ENCODE measurements at regions not wholly inside any gene's neighbourhood (a gene's known extent, or its start where the extent isn't known, plus 50 kb on each side); places are given as distances from the start of the nearest gene placed in this dataset.

GRCh38 chr12:107296681-107297089 lies 203.3 kb upstream of the CRY1 start:
- H3K79me2 ChIP-seq: no peaks in the 10 kb centered on the region
- no peak overlapping the region for H3K27ac ChIP-seq
- TF ChIP-seq CTCF (IDR thresholded peaks at IDR 0.05): no peak
- no peak overlapping the region for H3K4me2 ChIP-seq (ENCODE audit: low read length)
- H2AFZ ChIP-seq: no peak overlapping the region
- H3K27me3 ChIP-seq (ENCODE audit: control insufficient read depth, insufficient read depth, low read length): no peaks in the 10 kb centered on the region
- H3K4me1 ChIP-seq: no peaks in the 10 kb centered on the region
- no peaks in the 10 kb centered on the region for H3K9me3 ChIP-seq (ENCODE audit: control insufficient read depth, low read length)
- H3K36me3 ChIP-seq (ENCODE audit: control insufficient read depth, insufficient read depth, low read length): no peaks in the 10 kb centered on the region
- no peak overlapping the region for H3K4me3 ChIP-seq (ENCODE audit: low read depth, low read length)
- no peak overlapping the region for H3K9ac ChIP-seq

GRCh38 chr12:107302649-107303341 lies 209.4 kb upstream of the CRY1 start:
- Histone ChIP-seq H3K27ac (no peak overlapping the region), H3K79me2 (no peaks in the 10 kb centered on the region)
- TF ChIP-seq CTCF (IDR thresholded peaks at IDR 0.05): no peak

GRCh38 chr12:107304588-107305532 lies 211.5 kb upstream of the CRY1 start:
- H3K4me1 ChIP-seq: no peaks in the 10 kb centered on the region
- H3K4me2 ChIP-seq (ENCODE audit: low read length): no peak overlapping the region
- H3K9me3 ChIP-seq (ENCODE audit: control insufficient read depth, low read length): no peaks in the 10 kb centered on the region
- H3K9ac ChIP-seq: no peak overlapping the region
- H3K27me3 ChIP-seq (ENCODE audit: control insufficient read depth, insufficient read depth, low read length): no peaks in the 10 kb centered on the region
- H3K27ac ChIP-seq: no peak overlapping the region
- no peaks in the 10 kb centered on the region for H3K79me2 ChIP-seq
- H3K36me3 ChIP-seq (ENCODE audit: control insufficient read depth, insufficient read depth, low read length): no peaks in the 10 kb centered on the region
- no peak for TF ChIP-seq CTCF (IDR thresholded peaks at IDR 0.05)
- no peak overlapping the region for H2AFZ ChIP-seq
- no peak overlapping the region for H3K4me3 ChIP-seq (ENCODE audit: low read depth, low read length)

More at GRCh38 chr12:107302649-107303341, 209.4 kb upstream of the CRY1 start:
- Histone ChIP-seq H3K4me2 (ENCODE audit: low read length) (no peak overlapping the region), H3K9ac (no peak overlapping the region), H3K27me3 (ENCODE audit: control insufficient read depth, insufficient read depth, low read length) (no peaks in the 10 kb centered on the region), H2AFZ (no peak overlapping the region), H3K4me1 (no peaks in the 10 kb centered on the region), H3K9me3 (ENCODE audit: control insufficient read depth, low read length) (no peaks in the 10 kb centered on the region), H3K36me3 (ENCODE audit: control insufficient read depth, insufficient read depth, low read length) (no peaks in the 10 kb centered on the region), H3K4me3 (ENCODE audit: low read depth, low read length) (no peak overlapping the region)

GRCh38 chr12:107306141-107306659 lies 212.9 kb upstream of the CRY1 start:
- peaks cover 9% of the 10 kb centered on the region for H3K4me1 ChIP-seq
- no peak overlapping the region for H3K4me2 ChIP-seq (ENCODE audit: low read length)
- no peak overlapping the region for H2AFZ ChIP-seq
- H3K36me3 ChIP-seq (ENCODE audit: control insufficient read depth, insufficient read depth, low read length): no peaks in the 10 kb centered on the region
- H3K27me3 ChIP-seq (ENCODE audit: control insufficient read depth, insufficient read depth, low read length): no peaks in the 10 kb centered on the region
- H3K9me3 ChIP-seq (ENCODE audit: control insufficient read depth, low read length): no peaks in the 10 kb centered on the region
- TF ChIP-seq CTCF (IDR thresholded peaks at IDR 0.05): no peak
- no peak overlapping the region for H3K9ac ChIP-seq
- H3K4me3 ChIP-seq (ENCODE audit: low read depth, low read length): no peak overlapping the region
- no peak overlapping the region for H3K27ac ChIP-seq
- H3K79me2 ChIP-seq: no peaks in the 10 kb centered on the region
